ENCODE measurements at regions not wholly inside any gene's neighbourhood (a gene's known extent, or its start where the extent isn't known, plus 50 kb on each side); places are given as distances from the start of the nearest gene placed in this dataset.

- no peak for TF ChIP-seq SRSF9 (IDR thresholded peaks at IDR 0.05; ENCODE audit: borderline replicate concordance, insufficient read depth, low read depth, low read length, poor library complexity, severe bottlenecking)
- TF ChIP-seq CREB1 (IDR thresholded peaks at IDR 0.05), result no peak
- TF ChIP-seq CREB1 (CRISPR knock-in tag; IDR thresholded peaks at IDR 0.05), result no peak
- no peak for TF ChIP-seq SNAI1 (CRISPR knock-in tag; IDR thresholded peaks at IDR 0.05; ENCODE audit: borderline replicate concordance)
- no peak for TF ChIP-seq KLF12 (CRISPR knock-in tag; IDR thresholded peaks at IDR 0.05; ENCODE audit: borderline replicate concordance)
- no peak for TF ChIP-seq ZMAT5 (CRISPR knock-in tag; IDR thresholded peaks at IDR 0.05; ENCODE audit: borderline replicate concordance, low read depth)
- TF ChIP-seq LRRFIP1 (CRISPR knock-in tag; conservative IDR thresholded peaks at IDR 0.05), result no peak
- no peak for TF ChIP-seq CTCF (CRISPR knock-in tag; IDR thresholded peaks at IDR 0.05)
- TF ChIP-seq MTA3 (CRISPR knock-in tag; IDR thresholded peaks at IDR 0.05), result no peak
- no peak for TF ChIP-seq CBX5 (CRISPR knock-in tag; IDR thresholded peaks at IDR 0.05; ENCODE audit: borderline replicate concordance)
- no peak for TF ChIP-seq ZSCAN5A (CRISPR knock-in tag; IDR thresholded peaks at IDR 0.05; ENCODE audit: borderline replicate concordance)
- no peak for TF ChIP-seq ZSCAN29 (CRISPR knock-in tag; conservative IDR thresholded peaks at IDR 0.05)
- no peak for TF ChIP-seq ZNF746 (CRISPR knock-in tag; IDR thresholded peaks at IDR 0.05)
Measured at GRCh38 chr5:173785400-173785799, 102.7 kb upstream of the CPEB4 start.

All from HepG2 (cell line).